Karpas-422 (cell line): ENCODE measurements at regions not wholly inside any gene's neighbourhood (a gene's known extent, or its start where the extent isn't known, plus 50 kb on each side); places are given as distances from the start of the nearest gene placed in this dataset.

Source experiments
- DNase-seq: peaks from one replicate; pipeline ENCODE4 v3.0.0-alpha.2; 2015
- H2AFZ ChIP-seq: fragments of 200-600 bp; sonication (generic); 2 replicates; pipeline ENCODE4 v1.6.1; 2014; ENCODE audit warnings: antibody characterized with exemption, low read length, mixed read lengths
- H3K27ac ChIP-seq: fragments of 200-600 bp; sonication (generic); 2 replicates; pipeline ENCODE4 v1.5.1; 2014; ENCODE audit warnings: mild to moderate bottlenecking, low read length, moderate library complexity
- H3K27me3 ChIP-seq: fragments of 200-600 bp; sonication (generic); 2 replicates; pipeline ENCODE4 v1.6.1; 2014; ENCODE audit warnings: low read length, mixed read lengths
- H3K36me3 ChIP-seq: fragments of 200-600 bp; sonication (generic); 2 replicates; pipeline ENCODE4 v1.6.1; 2014; ENCODE audit warnings: low read length, mixed read lengths; ENCODE audit not compliant: insufficient read depth
- H3K4me1 ChIP-seq: fragments of 200-600 bp; sonication (generic); 2 replicates; pipeline ENCODE4 v1.6.1; 2014; ENCODE audit warnings: mild to moderate bottlenecking, low read length, mixed read lengths
- H3K4me2 ChIP-seq: fragments of 200-600 bp; sonication (generic); 2 replicates; pipeline ENCODE4 v1.6.1; 2014; ENCODE audit warnings: low read length, low read depth, mild to moderate bottlenecking; ENCODE audit not compliant: poor library complexity, severe bottlenecking
- H3K4me3 ChIP-seq: fragments of 200-600 bp; sonication (generic); 2 replicates; pipeline ENCODE4 v1.5.1; 2014; ENCODE audit warnings: mild to moderate bottlenecking, antibody characterized with exemption, low read length, mixed read lengths
- H3K79me2 ChIP-seq: fragments of 200-600 bp; sonication (generic); 2 replicates; pipeline ENCODE4 v1.6.1; 2014; ENCODE audit warnings: mild to moderate bottlenecking, low read length, mixed read lengths
- H3K9ac ChIP-seq: fragments of 200-600 bp; sonication (generic); 2 replicates; pipeline ENCODE4 v1.6.0; 2014; ENCODE audit warnings: low read length
- H3K9me2 ChIP-seq: fragments of 200-600 bp; sonication (generic), shearing (Covaris generic); replicated peaks from 2 replicates; pipeline ENCODE4 v1.6.0; 2014; ENCODE audit warnings: mild to moderate bottlenecking, low read length, moderate library complexity; ENCODE audit not compliant: insufficient read depth
- H3K9me3 ChIP-seq: fragments of 300-700, 200-600 bp; sonication (generic); 2 replicates; pipeline ENCODE4 v1.6.1; 2014; ENCODE audit warnings: low read length, mixed read lengths
- H4K20me1 ChIP-seq: fragments of 200-600 bp; sonication (generic); 2 replicates; pipeline ENCODE4 v1.6.1; 2014; ENCODE audit warnings: mild to moderate bottlenecking, antibody characterized with exemption, low read length, low read depth; ENCODE audit not compliant: insufficient read depth

- Histone ChIP-seq H3K27me3 (no peaks in the 10 kb centered on the region), H3K79me2 (peaks cover 84% of the 10 kb centered on the region), H3K4me1 (peaks cover 13% of the 10 kb centered on the region), H3K36me3 (no peaks in the 10 kb centered on the region), H3K9me3 (no peaks in the 10 kb centered on the region), H3K9ac (no peak overlapping the region), H4K20me1 (no peaks in the 10 kb centered on the region), H3K4me3 (no peak overlapping the region), H2AFZ (no peak overlapping the region), H3K9me2 (no peaks in the 10 kb centered on the region), H3K27ac (no peak overlapping the region), H3K4me2 (no peak overlapping the region)
- no peak for DNase-seq
Measured at GRCh38 chr10:45500304-45500703, 126.3 kb downstream of the ALOX5 start.

GRCh38 chr10:45495438-45496152 is 121.6 kb downstream of the ALOX5 start:
- no peaks in the 10 kb centered on the region for H3K27me3 ChIP-seq
- no peaks in the 10 kb centered on the region for H3K9me2 ChIP-seq
- H3K27ac ChIP-seq: no peak overlapping the region
- no peak overlapping the region for H3K4me3 ChIP-seq
- no peaks in the 10 kb centered on the region for H4K20me1 ChIP-seq
- H3K4me2 ChIP-seq: no peak overlapping the region
- H3K36me3 ChIP-seq: no peaks in the 10 kb centered on the region
- no peak overlapping the region for H3K9ac ChIP-seq
- no peak overlapping the region for H2AFZ ChIP-seq
- no peaks in the 10 kb centered on the region for H3K9me3 ChIP-seq
- peaks cover 13% of the 10 kb centered on the region for H3K4me1 ChIP-seq
- peaks cover 92% of the 10 kb centered on the region for H3K79me2 ChIP-seq
- DNase-seq: no peak
